ENCODE measurements at regions not wholly inside any gene's neighbourhood (a gene's known extent, or its start where the extent isn't known, plus 50 kb on each side); places are given as distances from the start of the nearest gene placed in this dataset.

GRCh38 chr11:41848349-41848748 is 388.9 kb upstream of the LRRC4C start:
- WGBS (ENCODE audit: low lambda C conversion rate) = 0% methylated on average over 3 of the region's 3 CpGs
- H3K9ac ChIP-seq (ENCODE audit: insufficient read depth, low read depth, low read length) = no peak overlapping the region
- H3K27me3 ChIP-seq (ENCODE audit: control insufficient read depth in 1 of 2, insufficient read depth in 2 of 2, low read length in 2 of 2) = no peaks in the 10 kb centered on the region
- no peak overlapping the region for H3K4me3 ChIP-seq (replicated peaks in 1 of 3; ENCODE audit: insufficient read depth in 1 of 3, low read depth in 2 of 3, low read length in 3 of 3)
- ATAC-seq (no peak), DNase-seq (ENCODE audit: low spot score) (no peak), FAIRE-seq (no peak)
- ChIA-PET POLR2A (no interaction called here), CTCF (ENCODE audit: low intra/inter-chr PET ratio, low total read pairs) (no interaction called here)
- H3K4me1 ChIP-seq (ENCODE audit: insufficient read depth, low read length) = no peaks in the 10 kb centered on the region
- in situ Hi-C loops (cut with HindIII; ENCODE audit: extremely low pct_ligation_motif_present, low pct_unique_long_range_greater_than_20kb) = no loop called here
- H3K4me2 ChIP-seq (ENCODE audit: low read depth, low read length) = no peak overlapping the region
- no peaks in the 10 kb centered on the region for H3K79me2 ChIP-seq (ENCODE audit: insufficient read depth, low read length)
- intact Hi-C loops (cut with micrococcal nuclease; ENCODE audit: unreplicated experiment) = no loop called here
- TF ChIP-seq PBX2 (CRISPR knock-in tag; IDR thresholded peaks at IDR 0.05) (no peak), SOX6 (IDR thresholded peaks at IDR 0.05) (no peak), SOX6 (CRISPR knock-in tag; IDR thresholded peaks at IDR 0.05) (no peak), ZNF7 (CRISPR knock-in tag; IDR thresholded peaks at IDR 0.05) (no peak), ZSCAN20 (CRISPR knock-in tag; IDR thresholded peaks at IDR 0.05; ENCODE audit: borderline replicate concordance) (no peak), FOXA1 (IDR thresholded peaks at IDR 0.05) (no peak), FOXA1 (CRISPR knock-in tag; IDR thresholded peaks at IDR 0.05) (no peak), GLI4 (CRISPR knock-in tag; IDR thresholded peaks at IDR 0.05; ENCODE audit: borderline replicate concordance) (no peak), ZNF75D (CRISPR knock-in tag; IDR thresholded peaks at IDR 0.05; ENCODE audit: borderline replicate concordance) (no peak), GABPA (IDR thresholded peaks at IDR 0.05; ENCODE audit: low read depth, low read length) (no peak), GABPA (CRISPR knock-in tag; IDR thresholded peaks at IDR 0.05; ENCODE audit: low read depth) (no peak), ZMYM4 (CRISPR knock-in tag; IDR thresholded peaks at IDR 0.05) (no peak), ARID2 (CRISPR knock-in tag; IDR thresholded peaks at IDR 0.05; ENCODE audit: borderline replicate concordance) (no peak), MAF1 (CRISPR knock-in tag; IDR thresholded peaks at IDR 0.05; ENCODE audit: borderline replicate concordance) (no peak), MEF2D (CRISPR knock-in tag; IDR thresholded peaks at IDR 0.05) (no peak), ZNF274 (CRISPR knock-in tag; IDR thresholded peaks at IDR 0.05) (no peak), ZNF878 (CRISPR knock-in tag; IDR thresholded peaks at IDR 0.05) (no peak), ATF2 (CRISPR knock-in tag; IDR thresholded peaks at IDR 0.05) (no peak)
- TF ChIP-seq, protein P1, sequence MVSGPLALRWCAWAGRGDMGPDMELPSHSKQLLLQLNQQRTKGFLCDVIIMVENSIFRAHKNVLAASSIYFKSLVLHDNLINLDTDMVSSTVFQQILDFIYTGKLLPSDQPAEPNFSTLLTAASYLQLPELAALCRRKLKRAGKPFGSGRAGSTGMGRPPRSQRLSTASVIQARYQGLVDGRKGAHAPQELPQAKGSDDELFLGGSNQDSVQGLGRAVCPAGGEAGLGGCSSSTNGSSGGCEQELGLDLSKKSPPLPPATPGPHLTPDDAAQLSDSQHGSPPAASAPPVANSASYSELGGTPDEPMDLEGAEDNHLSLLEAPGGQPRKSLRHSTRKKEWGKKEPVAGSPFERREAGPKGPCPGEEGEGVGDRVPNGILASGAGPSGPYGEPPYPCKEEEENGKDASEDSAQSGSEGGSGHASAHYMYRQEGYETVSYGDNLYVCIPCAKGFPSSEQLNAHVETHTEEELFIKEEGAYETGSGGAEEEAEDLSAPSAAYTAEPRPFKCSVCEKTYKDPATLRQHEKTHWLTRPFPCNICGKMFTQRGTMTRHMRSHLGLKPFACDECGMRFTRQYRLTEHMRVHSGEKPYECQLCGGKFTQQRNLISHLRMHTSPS (CRISPR knock-in tag; IDR thresholded peaks at IDR 0.05; ENCODE audit: low read depth) = no peak
- TF ChIP-seq, protein P2, sequence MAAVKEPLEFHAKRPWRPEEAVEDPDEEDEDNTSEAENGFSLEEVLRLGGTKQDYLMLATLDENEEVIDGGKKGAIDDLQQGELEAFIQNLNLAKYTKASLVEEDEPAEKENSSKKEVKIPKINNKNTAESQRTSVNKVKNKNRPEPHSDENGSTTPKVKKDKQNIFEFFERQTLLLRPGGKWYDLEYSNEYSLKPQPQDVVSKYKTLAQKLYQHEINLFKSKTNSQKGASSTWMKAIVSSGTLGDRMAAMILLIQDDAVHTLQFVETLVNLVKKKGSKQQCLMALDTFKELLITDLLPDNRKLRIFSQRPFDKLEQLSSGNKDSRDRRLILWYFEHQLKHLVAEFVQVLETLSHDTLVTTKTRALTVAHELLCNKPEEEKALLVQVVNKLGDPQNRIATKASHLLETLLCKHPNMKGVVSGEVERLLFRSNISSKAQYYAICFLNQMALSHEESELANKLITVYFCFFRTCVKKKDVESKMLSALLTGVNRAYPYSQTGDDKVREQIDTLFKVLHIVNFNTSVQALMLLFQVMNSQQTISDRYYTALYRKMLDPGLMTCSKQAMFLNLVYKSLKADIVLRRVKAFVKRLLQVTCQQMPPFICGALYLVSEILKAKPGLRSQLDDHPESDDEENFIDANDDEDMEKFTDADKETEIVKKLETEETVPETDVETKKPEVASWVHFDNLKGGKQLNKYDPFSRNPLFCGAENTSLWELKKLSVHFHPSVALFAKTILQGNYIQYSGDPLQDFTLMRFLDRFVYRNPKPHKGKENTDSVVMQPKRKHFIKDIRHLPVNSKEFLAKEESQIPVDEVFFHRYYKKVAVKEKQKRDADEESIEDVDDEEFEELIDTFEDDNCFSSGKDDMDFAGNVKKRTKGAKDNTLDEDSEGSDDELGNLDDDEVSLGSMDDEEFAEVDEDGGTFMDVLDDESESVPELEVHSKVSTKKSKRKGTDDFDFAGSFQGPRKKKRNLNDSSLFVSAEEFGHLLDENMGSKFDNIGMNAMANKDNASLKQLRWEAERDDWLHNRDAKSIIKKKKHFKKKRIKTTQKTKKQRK (IDR thresholded peaks at IDR 0.05; ENCODE audit: low read length) = no peak
- no TSS peak for BruUV-seq (replicated peaks)
- no peaks in the 10 kb centered on the region for H4K20me1 ChIP-seq (ENCODE audit: insufficient read depth, low read length)
- H3K27ac ChIP-seq (ENCODE audit: extremely low read length, insufficient read depth, low read length) = no peak overlapping the region
- H3K36me3 ChIP-seq (replicated peaks in 1 of 2; ENCODE audit: control insufficient read depth in 1 of 2, insufficient read depth in 2 of 2, low read length in 2 of 2) = no peaks in the 10 kb centered on the region
- H3K9me3 ChIP-seq (ENCODE audit: low read length) = peaks cover 75% of the 10 kb centered on the region
- no peak overlapping the region for H2AFZ ChIP-seq (ENCODE audit: low read length)
